GM12878 (cell line): ENCODE measurements at regions not wholly inside any gene's neighbourhood (a gene's known extent, or its start where the extent isn't known, plus 50 kb on each side); places are given as distances from the start of the nearest gene placed in this dataset.
A peak's percentile ranks its signal among the peaks of the same experiment; 100 is the strongest.

Source experiments
- ATAC-seq: fragments of 200-7000 bp; cut with Tn5 transposase; 3 replicates; pipeline ENCODE4 v1.9.1; 2020; ENCODE audit warnings: mild to moderate bottlenecking, moderate library complexity
- BruUV-seq: library from RNA; stranded (reverse); fragments of 400-500 nt; replicated peaks from 2 replicates; lab custom pipeline; 2021; lab: Mats Ljungman, UMichigan
- CTCF ChIA-PET: fragments of 300-600 bp; sonication (Branson Sonifier 250); formaldehyde crosslinking; extraction: SDS; loops from one replicate; lab custom pipeline; 2021; ENCODE audit warnings: inconsistent platforms; lab: Yijun Ruan, JAX
- POLR2A ChIA-PET: fragments of 350-600 bp; formaldehyde crosslinking; extraction: SDS; loops from one replicate; lab custom pipeline; 2021; ENCODE audit warnings: inconsistent platforms; lab: Charles Lee
- RAD21 ChIA-PET: fragments of 300-600 bp; sonication (Branson Sonifier 250); formaldehyde crosslinking; loops from one replicate; lab custom pipeline; 2023; ENCODE audit warnings: antibody characterized with exemption; ENCODE audit not compliant: unreplicated experiment; lab: Charles Lee
- SMC1A ChIA-PET: fragments of 300-600 bp; sonication (Branson Sonifier 250); formaldehyde crosslinking; loops from one replicate; lab custom pipeline; 2023; ENCODE audit not compliant: unreplicated experiment, uncharacterized antibody; lab: Charles Lee
- DNase-seq: peaks from one replicate; pipeline ENCODE4 v3.0.0-alpha.2; 2011; ENCODE audit warnings: low read depth, low spot score
- FAIRE-seq: peaks from 3 replicates; lab custom pipeline; 2011; peaks lifted over from hg19 to GRCh38; lab: Jason Lieb, UNC
- H2AFZ ChIP-seq: 2 replicates; pipeline ENCODE4 v1.6.0; 2011; ENCODE audit warnings: low read depth, low read length, control low read depth; ENCODE audit not compliant: control insufficient read depth
- H3K27ac ChIP-seq: 2 replicates; pipeline ENCODE4 v1.5.1; 2011; ENCODE audit warnings: control low read depth; ENCODE audit not compliant: control insufficient read depth, insufficient read depth
- H3K27me3 ChIP-seq, 2 experiments: replicated peaks in 1 of 2; 2 replicates each; pipeline versions ENCODE4 v1.6.0 to v1.6.1; 2011; ENCODE audit warnings: low read length in 1 of 2; ENCODE audit not compliant: control insufficient read depth in 2 of 2, insufficient read depth in 2 of 2
- H3K36me3 ChIP-seq, 2 experiments: 2 replicates each; pipeline ENCODE4 v1.5.1; 2011; ENCODE audit warnings: low read length in 1 of 2; ENCODE audit not compliant: control insufficient read depth in 2 of 2, insufficient read depth in 2 of 2
- H3K4me1 ChIP-seq: 2 replicates; pipeline ENCODE4 v1.6.1; 2011; ENCODE audit warnings: mild to moderate bottlenecking, low read length, moderate library complexity, mixed read lengths; ENCODE audit not compliant: control insufficient read depth, insufficient read depth
- H3K4me2 ChIP-seq: 2 replicates; pipeline ENCODE4 v1.6.0; 2011; ENCODE audit warnings: control low read depth; ENCODE audit not compliant: control insufficient read depth, insufficient read depth
- H3K4me3 ChIP-seq: fragments of 200-600 bp; sonication (generic); 2 replicates; pipeline ENCODE4 v1.5.1; 2016
- H3K79me2 ChIP-seq: 2 replicates; pipeline ENCODE4 v1.6.0; 2011; ENCODE audit warnings: low read length; ENCODE audit not compliant: control insufficient read depth, insufficient read depth
- H3K9ac ChIP-seq: 2 replicates; pipeline ENCODE4 v1.8.0; 2011; ENCODE audit warnings: low read length, control low read depth, mixed read lengths; ENCODE audit not compliant: control insufficient read depth, insufficient read depth
- H3K9me3 ChIP-seq: replicated peaks from 3 replicates; pipeline ENCODE4 v1.5.1; 2011; ENCODE audit warnings: mild to moderate bottlenecking, low read length; ENCODE audit not compliant: control insufficient read depth, insufficient read depth
- H4K20me1 ChIP-seq: 2 replicates; pipeline ENCODE4 v1.6.0; 2011; ENCODE audit not compliant: control insufficient read depth, insufficient read depth
- FOXM1 ChIP-seq: IDR thresholded peaks from 2 replicates; pipeline ENCODE4 v1.6.1; 2012; ENCODE audit warnings: low read depth, mild to moderate bottlenecking, inconsistent platforms, low read length, moderate library complexity
- HDAC6 ChIP-seq: fragments of 200-600 bp; sonication (generic); IDR thresholded peaks from one replicate; pipeline ENCODE4 v1.8.0; 2017; ENCODE audit warnings: antibody characterized with exemption; ENCODE audit not compliant: unreplicated experiment
- POLR2A ChIP-seq: IDR thresholded peaks from 2 replicates; pipeline ENCODE4 v1.6.1; 2011; ENCODE audit warnings: low read depth, mild to moderate bottlenecking, low read length
- RAD21 ChIP-seq: IDR thresholded peaks from 2 replicates; pipeline ENCODE4 v1.6.1; 2011; ENCODE audit warnings: mild to moderate bottlenecking, low read depth, low read length, moderate library complexity; ENCODE audit not compliant: insufficient read depth
- SIX5 ChIP-seq: IDR thresholded peaks from 2 replicates; pipeline ENCODE4 v1.6.1; 2011; ENCODE audit warnings: mild to moderate bottlenecking, low read depth, low read length, moderate library complexity; ENCODE audit not compliant: severe bottlenecking
- SMAD5 ChIP-seq: IDR thresholded peaks from 2 replicates; pipeline ENCODE4 v1.6.1; 2016; ENCODE audit warnings: antibody characterized with exemption, low read depth
- ZNF622 ChIP-seq: fragments of 450-650 bp; IDR thresholded peaks from 2 replicates; pipeline ENCODE4 v1.6.1; 2017; ENCODE audit warnings: mild to moderate bottlenecking, inconsistent platforms
- WGBS: methylation state at CpG from one replicate; pipeline ENCODE4 v1.1.6; 2016; ENCODE audit warnings: low lambda C conversion rate; ENCODE audit not compliant: insufficient replicate concordance, insufficient coverage; ENCODE audit errors: missing lambda C conversion rate; 5-methylcytosine and 5-hydroxymethylcytosine counted together
- in situ Hi-C: fragments of 300-500 bp; cut with MboI; formaldehyde crosslinking; loops from 9 replicates; pipeline ENCODE4 v1.14.3; 2018; ENCODE audit warnings: mixed read lengths
- intact Hi-C: fragments of 100-400 bp; cut with micrococcal nuclease; formaldehyde crosslinking; loops from one replicate; pipeline ENCODE4 v1.14.2; 2022; ENCODE audit not compliant: unreplicated experiment
- TF ChIP-seq, protein P1 (sequence below): fragments of 450-650 bp; IDR thresholded peaks from 2 replicates; pipeline ENCODE4 v1.6.1; 2016; ENCODE audit warnings: mild to moderate bottlenecking
- TF ChIP-seq, protein P2 (sequence below): fragments of 450-650 bp; IDR thresholded peaks from 2 replicates; pipeline ENCODE4 v1.6.1; 2017; ENCODE audit warnings: low read depth, mild to moderate bottlenecking, moderate library complexity
- TF ChIP-seq, protein P3 (sequence below), 3 experiments: IDR thresholded peaks in 2 of 3; conservative IDR thresholded peaks in 1 of 3; 2 replicates each; pipeline ENCODE4 v1.5.1; 2011; ENCODE audit warnings: low read depth in 3 of 3, low read length in 3 of 3, mild to moderate bottlenecking in 3 of 3, control low read depth in 2 of 3, moderate library complexity in 2 of 3, inconsistent platforms in 1 of 3, mixed read lengths in 1 of 3; ENCODE audit not compliant: control insufficient read depth in 2 of 3, insufficient read depth in 1 of 3; ENCODE audit errors: extremely low read depth in 1 of 3
- TF ChIP-seq, protein P4 (sequence below): IDR thresholded peaks from 2 replicates; pipeline ENCODE4 v1.6.1; 2011; ENCODE audit warnings: low read depth, low read length, improper control_type of control experiment, borderline replicate concordance

DNA sequence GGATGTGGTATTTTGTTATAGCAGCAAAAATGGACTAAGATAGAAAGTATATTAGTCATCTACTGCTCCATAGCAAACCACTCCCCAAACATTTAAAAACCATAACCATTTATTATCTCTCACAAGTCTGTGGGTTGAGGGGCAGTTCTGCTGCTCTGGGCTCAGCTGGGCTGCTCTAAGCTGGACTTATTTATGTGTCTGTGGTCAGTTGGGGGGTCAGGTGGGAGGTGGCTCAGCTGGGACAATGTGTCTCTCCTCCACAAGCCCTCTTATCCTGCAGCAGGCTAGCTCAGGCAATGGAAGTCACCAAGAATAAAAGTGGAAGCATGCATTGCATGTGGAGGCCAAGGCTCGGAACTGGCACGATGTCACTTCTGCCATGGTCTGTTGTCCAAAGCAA, 226.1 kb upstream of the N4BP1 start (continued):
- no peak for TF ChIP-seq HDAC6
- no peak for TF ChIP-seq SMAD5
- TF ChIP-seq, protein P1, sequence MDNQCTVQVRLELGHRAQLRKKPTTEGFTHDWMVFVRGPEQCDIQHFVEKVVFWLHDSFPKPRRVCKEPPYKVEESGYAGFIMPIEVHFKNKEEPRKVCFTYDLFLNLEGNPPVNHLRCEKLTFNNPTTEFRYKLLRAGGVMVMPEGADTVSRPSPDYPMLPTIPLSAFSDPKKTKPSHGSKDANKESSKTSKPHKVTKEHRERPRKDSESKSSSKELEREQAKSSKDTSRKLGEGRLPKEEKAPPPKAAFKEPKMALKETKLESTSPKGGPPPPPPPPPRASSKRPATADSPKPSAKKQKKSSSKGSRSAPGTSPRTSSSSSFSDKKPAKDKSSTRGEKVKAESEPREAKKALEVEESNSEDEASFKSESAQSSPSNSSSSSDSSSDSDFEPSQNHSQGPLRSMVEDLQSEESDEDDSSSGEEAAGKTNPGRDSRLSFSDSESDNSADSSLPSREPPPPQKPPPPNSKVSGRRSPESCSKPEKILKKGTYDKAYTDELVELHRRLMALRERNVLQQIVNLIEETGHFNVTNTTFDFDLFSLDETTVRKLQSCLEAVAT: no peak
- TF ChIP-seq, protein P2, sequence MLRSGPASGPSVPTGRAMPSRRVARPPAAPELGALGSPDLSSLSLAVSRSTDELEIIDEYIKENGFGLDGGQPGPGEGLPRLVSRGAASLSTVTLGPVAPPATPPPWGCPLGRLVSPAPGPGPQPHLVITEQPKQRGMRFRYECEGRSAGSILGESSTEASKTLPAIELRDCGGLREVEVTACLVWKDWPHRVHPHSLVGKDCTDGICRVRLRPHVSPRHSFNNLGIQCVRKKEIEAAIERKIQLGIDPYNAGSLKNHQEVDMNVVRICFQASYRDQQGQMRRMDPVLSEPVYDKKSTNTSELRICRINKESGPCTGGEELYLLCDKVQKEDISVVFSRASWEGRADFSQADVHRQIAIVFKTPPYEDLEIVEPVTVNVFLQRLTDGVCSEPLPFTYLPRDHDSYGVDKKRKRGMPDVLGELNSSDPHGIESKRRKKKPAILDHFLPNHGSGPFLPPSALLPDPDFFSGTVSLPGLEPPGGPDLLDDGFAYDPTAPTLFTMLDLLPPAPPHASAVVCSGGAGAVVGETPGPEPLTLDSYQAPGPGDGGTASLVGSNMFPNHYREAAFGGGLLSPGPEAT: no peak
- TF ChIP-seq SIX5: no peak
- TF ChIP-seq ZNF622: no peak

DNA sequence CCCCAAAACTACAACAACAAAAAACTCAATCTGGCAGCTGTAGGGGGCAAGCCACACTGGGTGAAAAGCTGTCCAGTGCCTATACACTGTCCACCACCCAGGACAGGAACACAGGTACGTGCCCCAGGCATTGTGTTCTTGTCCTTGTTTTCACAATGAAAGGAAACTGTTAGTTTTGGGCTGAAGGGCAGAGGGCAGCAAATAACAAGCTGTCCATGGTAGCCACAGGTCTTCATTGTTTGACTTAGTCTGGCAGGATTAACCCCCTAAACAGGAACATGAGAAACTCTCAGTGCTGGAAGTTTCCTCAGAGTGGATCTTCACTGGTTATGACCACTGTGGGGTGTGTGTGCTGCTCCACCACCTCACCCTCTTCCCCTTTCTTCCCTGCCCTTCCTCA, 224.6 kb upstream of the N4BP1 start:
- no peaks in the 10 kb centered on the region for H3K9me3 ChIP-seq
- in situ Hi-C loops: no loop called here
- ATAC-seq (no peak), FAIRE-seq (no peak), DNase-seq (no peak)
- ChIA-PET CTCF (interaction anchor here (1.0 kb wide), 1 partner anchor 515 kb away, joined by 6 read pairs; no protein-coding TSS in a partner anchor), RAD21 (no interaction called here), SMC1A (no interaction called here)
- H3K9ac ChIP-seq: no peak overlapping the region
- H3K4me1 ChIP-seq: no peaks in the 10 kb centered on the region; the same call in 1 of the 2 replicates
- no peak overlapping the region for H3K4me3 ChIP-seq
- intact Hi-C loops: no loop called here
- H4K20me1 ChIP-seq: no peaks in the 10 kb centered on the region
- H3K27me3 ChIP-seq: no peaks in the 10 kb centered on the region
- no peaks in the 10 kb centered on the region for H3K79me2 ChIP-seq
- no peak overlapping the region for H3K4me2 ChIP-seq
- no peak overlapping the region for H2AFZ ChIP-seq
- BruUV-seq: no TSS peak
- WGBS: 0% methylated on average over 1 of the region's 1 CpG
- H3K36me3 ChIP-seq: no peaks in the 10 kb centered on the region
- no peak overlapping the region for H3K27ac ChIP-seq
- TF ChIP-seq FOXM1 (no peak), RAD21 (peak; percentile 42), POLR2A (no peak)
- TF ChIP-seq, protein P3, sequence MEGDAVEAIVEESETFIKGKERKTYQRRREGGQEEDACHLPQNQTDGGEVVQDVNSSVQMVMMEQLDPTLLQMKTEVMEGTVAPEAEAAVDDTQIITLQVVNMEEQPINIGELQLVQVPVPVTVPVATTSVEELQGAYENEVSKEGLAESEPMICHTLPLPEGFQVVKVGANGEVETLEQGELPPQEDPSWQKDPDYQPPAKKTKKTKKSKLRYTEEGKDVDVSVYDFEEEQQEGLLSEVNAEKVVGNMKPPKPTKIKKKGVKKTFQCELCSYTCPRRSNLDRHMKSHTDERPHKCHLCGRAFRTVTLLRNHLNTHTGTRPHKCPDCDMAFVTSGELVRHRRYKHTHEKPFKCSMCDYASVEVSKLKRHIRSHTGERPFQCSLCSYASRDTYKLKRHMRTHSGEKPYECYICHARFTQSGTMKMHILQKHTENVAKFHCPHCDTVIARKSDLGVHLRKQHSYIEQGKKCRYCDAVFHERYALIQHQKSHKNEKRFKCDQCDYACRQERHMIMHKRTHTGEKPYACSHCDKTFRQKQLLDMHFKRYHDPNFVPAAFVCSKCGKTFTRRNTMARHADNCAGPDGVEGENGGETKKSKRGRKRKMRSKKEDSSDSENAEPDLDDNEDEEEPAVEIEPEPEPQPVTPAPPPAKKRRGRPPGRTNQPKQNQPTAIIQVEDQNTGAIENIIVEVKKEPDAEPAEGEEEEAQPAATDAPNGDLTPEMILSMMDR (IDR thresholded peaks at IDR 0.05 in 2 of 3, conservative IDR thresholded peaks at IDR 0.05 in 1 of 3; ENCODE audit: control insufficient read depth in 2 of 3, extremely low read depth in 1 of 3, insufficient read depth in 1 of 3, low read depth in 3 of 3, low read length in 3 of 3): peak in 1 of 3 experiments; percentile 22; a peak in 1 of 6 replicates
- TF ChIP-seq, protein P4, sequence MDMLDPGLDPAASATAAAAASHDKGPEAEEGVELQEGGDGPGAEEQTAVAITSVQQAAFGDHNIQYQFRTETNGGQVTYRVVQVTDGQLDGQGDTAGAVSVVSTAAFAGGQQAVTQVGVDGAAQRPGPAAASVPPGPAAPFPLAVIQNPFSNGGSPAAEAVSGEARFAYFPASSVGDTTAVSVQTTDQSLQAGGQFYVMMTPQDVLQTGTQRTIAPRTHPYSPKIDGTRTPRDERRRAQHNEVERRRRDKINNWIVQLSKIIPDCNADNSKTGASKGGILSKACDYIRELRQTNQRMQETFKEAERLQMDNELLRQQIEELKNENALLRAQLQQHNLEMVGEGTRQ: no peak
- TF ChIP-seq, all 136 proteins: peak for 2
- POLR2A ChIA-PET: no interaction called here
